K562 (cell line): ENCODE measurements at regions not wholly inside any gene's neighbourhood (a gene's known extent, or its start where the extent isn't known, plus 50 kb on each side); places are given as distances from the start of the nearest gene placed in this dataset.

ENCODE experiments used
- ATAC-seq: fragments of 200-7000 bp; cut with Tn5 transposase; 3 replicates; pipeline ENCODE4 v1.9.1; 2020; ENCODE audit warnings: moderate library complexity
- BruUV-seq: library from RNA; stranded (reverse); fragments of 400-500 nt; replicated peaks from 2 replicates; lab custom pipeline; 2021; lab: Mats Ljungman, UMichigan
- CTCF ChIA-PET: fragments of 300-600 bp; formaldehyde crosslinking; extraction: SDS; loops from one replicate; lab custom pipeline; 2021; ENCODE audit warnings: low intra/inter-chr PET ratio; lab: Yijun Ruan, JAX
- POLR2A ChIA-PET: fragments of 300-600, 350-650 bp; sonication (Branson Sonifier 250); formaldehyde crosslinking; extraction: SDS; loops from one replicate; lab custom pipeline; 2021; ENCODE audit warnings: antibody characterized with exemption, inconsistent platforms; lab: Yijun Ruan, JAX
- DNase-seq, 4 experiments: peaks; one replicate each; pipeline versions ENCODE4 v3.0.0 to v3.0.0-alpha.2; 2011 to 2018; ENCODE audit warnings: low spot score in 3 of 4, mixed read lengths in 3 of 4; ENCODE audit errors: extremely low read depth in 1 of 4
- FAIRE-seq: peaks from 2 replicates; lab custom pipeline; 2011; peaks lifted over from hg19 to GRCh38; lab: Jason Lieb, UNC
- H2AFZ ChIP-seq: 2 replicates; pipeline ENCODE4 v1.6.0; 2011; ENCODE audit warnings: low read depth, low read length, control low read depth, inconsistent platforms
- H3K27ac ChIP-seq: fragments of 200-600 bp; 3 replicates; pipeline ENCODE4 v1.8.0; 2011; ENCODE audit warnings: low read depth, mild to moderate bottlenecking, control low read depth, inconsistent platforms, low read length, moderate library complexity, mixed read lengths; ENCODE audit errors: extremely low read depth
- H3K27me3 ChIP-seq, 2 experiments: fragments of 300-600 bp in 1 of 2; 2 replicates in 1 of 2; 3 replicates in 1 of 2; pipeline versions ENCODE4 v1.6.0 to v1.8.0; 2011; ENCODE audit warnings: inconsistent platforms in 2 of 2, low read length in 2 of 2, mild to moderate bottlenecking in 1 of 2, mixed read lengths in 1 of 2, moderate library complexity in 1 of 2; ENCODE audit not compliant: control insufficient read depth in 2 of 2, insufficient read depth in 2 of 2
- H3K36me3 ChIP-seq: fragments of 300-600 bp; 3 replicates; pipeline ENCODE4 v1.8.0; 2011; ENCODE audit warnings: mild to moderate bottlenecking, low read length, inconsistent platforms; ENCODE audit not compliant: control insufficient read depth, insufficient read depth
- H3K4me1 ChIP-seq, 2 experiments: fragments of 200-600 bp in 1 of 2; replicated peaks in 1 of 2; 2 replicates in 1 of 2; 3 replicates in 1 of 2; pipeline versions ENCODE4 v1.5.1 to v1.8.0; 2011; ENCODE audit warnings: inconsistent platforms in 2 of 2, low read length in 2 of 2, mild to moderate bottlenecking in 1 of 2, mixed read lengths in 1 of 2, moderate library complexity in 1 of 2; ENCODE audit not compliant: control insufficient read depth in 2 of 2, insufficient read depth in 2 of 2
- H3K4me2 ChIP-seq: 2 replicates; pipeline ENCODE4 v1.6.1; 2011; ENCODE audit warnings: low read length, control low read depth, inconsistent platforms, mixed read lengths; ENCODE audit not compliant: insufficient read depth
- H3K4me3 ChIP-seq: fragments of 200-600 bp; sonication (generic), shearing (Covaris generic); 2 replicates; pipeline ENCODE4 v1.5.1; 2016; ENCODE audit warnings: control low read depth, inconsistent platforms
- H3K79me2 ChIP-seq: fragments of 200-600 bp; 3 replicates; pipeline ENCODE4 v1.8.0; 2011; ENCODE audit warnings: low read length, inconsistent platforms; ENCODE audit not compliant: control insufficient read depth, insufficient read depth
- H3K9ac ChIP-seq, 2 experiments: 2 replicates each; pipeline versions ENCODE4 v1.6.0 to v1.6.1; 2011; ENCODE audit warnings: low read depth in 2 of 2, low read length in 2 of 2, control low read depth in 1 of 2, inconsistent platforms in 1 of 2, mild to moderate bottlenecking in 1 of 2, mixed read lengths in 1 of 2; ENCODE audit not compliant: insufficient read depth in 1 of 2
- H3K9me1 ChIP-seq: one replicate; pipeline ENCODE4 v1.6.0; 2011; ENCODE audit warnings: inconsistent platforms, mild to moderate bottlenecking, low read length, moderate library complexity; ENCODE audit not compliant: control insufficient read depth, insufficient read depth
- H3K9me3 ChIP-seq: replicated peaks from 2 replicates; pipeline ENCODE4 v1.5.1; 2011; ENCODE audit warnings: low read depth, low read length, inconsistent platforms; ENCODE audit not compliant: control insufficient read depth, insufficient read depth
- H4K20me1 ChIP-seq: replicated peaks from 2 replicates; pipeline ENCODE4 v1.6.1; 2011; ENCODE audit warnings: low read length, inconsistent platforms, mixed read lengths; ENCODE audit not compliant: control insufficient read depth, insufficient read depth
- CXXC5 ChIP-seq: fragments of 250-450 bp; sonication (Bioruptor Pico); IDR thresholded peaks from 2 replicates; pipeline ENCODE4 v1.8.0; 2022; ENCODE audit warnings: inconsistent platforms, mild to moderate bottlenecking, moderate library complexity
- ELF4 ChIP-seq: fragments of 450-650 bp; formaldehyde crosslinking; IDR thresholded peaks from 2 replicates; pipeline ENCODE4 v1.4.0; 2022; ENCODE audit warnings: missing genetic modification characterization
- FOXA3 ChIP-seq, 2 experiments: fragments of 450-650 bp in 1 of 2; sonication (generic) in 1 of 2; formaldehyde crosslinking; IDR thresholded peaks in 1 of 2; conservative IDR thresholded peaks in 1 of 2; 2 replicates each; pipeline versions ENCODE4 v1.4.0 to v1.8.0; 2020 to 2022; ENCODE audit warnings: mild to moderate bottlenecking in 2 of 2, missing genetic modification reagents in 1 of 2
- HIVEP1 ChIP-seq: fragments of 250-450 bp; sonication (Bioruptor Pico); IDR thresholded peaks from 2 replicates; pipeline ENCODE4 v1.4.0; 2020; ENCODE audit warnings: mild to moderate bottlenecking
- HMG20B ChIP-seq: fragments of 250-450 bp; sonication (Bioruptor Pico); IDR thresholded peaks from 2 replicates; pipeline ENCODE4 v1.5.0; 2021; ENCODE audit warnings: mild to moderate bottlenecking
- MAFF ChIP-seq: IDR thresholded peaks from 2 replicates; pipeline ENCODE4 v1.6.1; 2012; ENCODE audit warnings: low read length, improper control_type of control experiment
- MAFG ChIP-seq: fragments of 450-650 bp; conservative IDR thresholded peaks from 2 replicates; pipeline ENCODE4 v1.6.1; 2016; ENCODE audit warnings: missing genetic modification characterization, missing compliant biosample characterization
- MAFK ChIP-seq: IDR thresholded peaks from 2 replicates; pipeline ENCODE4 v1.6.1; 2011; ENCODE audit warnings: low read length, improper control_type of control experiment
- NFE2 ChIP-seq: IDR thresholded peaks from 2 replicates; pipeline ENCODE4 v1.6.1; 2014; ENCODE audit warnings: antibody characterized with exemption, low read depth
- NFE2L1 ChIP-seq: fragments of 450-650 bp; IDR thresholded peaks from 2 replicates; pipeline ENCODE4 v1.6.1; 2016; ENCODE audit warnings: missing genetic modification characterization, low read depth, mild to moderate bottlenecking, missing compliant biosample characterization, moderate library complexity, borderline replicate concordance
- NR4A1 ChIP-seq, 2 experiments: fragments of 250-450 bp in 1 of 2; fragments of 450-650 bp in 1 of 2; sonication (Bioruptor Pico) in 1 of 2; IDR thresholded peaks; 2 replicates each; pipeline versions ENCODE4 v1.4.0 to v1.6.1; 2016 to 2020; ENCODE audit warnings: mild to moderate bottlenecking in 2 of 2, missing compliant biosample characterization in 1 of 2, missing genetic modification characterization in 1 of 2, moderate library complexity in 1 of 2
- PCBP1 ChIP-seq: fragments of 200-400 bp; formaldehyde crosslinking; IDR thresholded peaks from 2 replicates; pipeline ENCODE4 v1.6.1; 2018; ENCODE audit warnings: mild to moderate bottlenecking, low read depth, low read length; ENCODE audit not compliant: poor library complexity, severe bottlenecking
- TAF15 ChIP-seq: fragments of 200-400 bp; formaldehyde crosslinking; IDR thresholded peaks from 2 replicates; pipeline ENCODE4 v1.6.1; 2017; ENCODE audit warnings: mild to moderate bottlenecking, low read depth, low read length, moderate library complexity
- TCF7L2 ChIP-seq: fragments of 150-350 bp; IDR thresholded peaks from 2 replicates; pipeline ENCODE4 v1.6.1; 2016; ENCODE audit warnings: low read depth, mild to moderate bottlenecking, low read length, moderate library complexity
- TRIM24 ChIP-seq, 2 experiments: fragments of 450-650 bp; IDR thresholded peaks; 2 replicates each; pipeline ENCODE4 v1.6.1; 2016
- ZC3H4 ChIP-seq: sonication (generic); formaldehyde crosslinking; IDR thresholded peaks from 2 replicates; pipeline ENCODE4 v1.9.0; 2021; ENCODE audit warnings: missing genetic modification reagents, borderline replicate concordance
- ZNF316 ChIP-seq: fragments of 450-650 bp; IDR thresholded peaks from 2 replicates; pipeline ENCODE4 v1.6.1; 2016
- ZNF77 ChIP-seq: fragments of 250-450 bp; sonication (Bioruptor Pico); IDR thresholded peaks from 2 replicates; pipeline ENCODE4 v1.5.0; 2020
- WGBS: fragments of 100-300 bp; shearing (Covaris generic); methylation state at CpG from one replicate; pipeline ENCODE4 v1.1.6; 2016; ENCODE audit warnings: low coverage, mixed read lengths; ENCODE audit not compliant: insufficient coverage; ENCODE audit errors: missing lambda C conversion rate; 5-methylcytosine and 5-hydroxymethylcytosine counted together
- in situ Hi-C: fragments of 300-500 bp; cut with MboI; formaldehyde crosslinking; loops from 4 replicates; pipeline ENCODE4 v1.15.0; 2018; ENCODE audit warnings: inconsistent platforms, mixed read lengths
- intact Hi-C: fragments of 100-400 bp; cut with micrococcal nuclease; formaldehyde crosslinking; loops from 2 replicates; pipeline ENCODE4 v1.14.2; 2022

DNA sequence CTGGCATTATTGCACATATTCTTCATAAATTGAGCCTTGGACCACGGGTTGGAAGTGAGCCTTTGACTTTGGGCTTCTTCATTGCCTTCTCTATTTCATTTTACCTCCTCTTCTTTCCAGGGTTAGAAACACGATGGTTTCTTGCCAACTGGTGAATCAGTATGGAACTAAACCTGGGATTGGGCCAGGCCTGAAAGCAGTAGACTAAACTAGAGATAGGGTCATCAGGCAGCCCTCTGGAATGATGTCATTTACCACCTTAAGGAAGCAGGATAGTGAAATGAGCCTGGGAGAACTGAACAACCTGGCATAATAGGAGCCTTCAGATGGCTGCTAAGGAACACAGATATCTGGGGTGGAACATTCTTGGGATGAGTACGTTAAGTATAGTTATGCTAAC lies 67.5 kb upstream of the ATP8A1 start:
- Histone ChIP-seq H3K9me3 (no peaks in the 10 kb centered on the region), H3K27me3 (no peaks in the 10 kb centered on the region), H3K79me2 (no peaks in the 10 kb centered on the region), H3K4me2 (no peak overlapping the region), H4K20me1 (no peaks in the 10 kb centered on the region), H2AFZ (no peak overlapping the region), H3K4me3 (no peak overlapping the region), H3K36me3 (no peaks in the 10 kb centered on the region), H3K9ac (no peak overlapping the region), H3K9me1 (no peaks in the 10 kb centered on the region), H3K27ac (no peak overlapping the region), H3K4me1 (no peaks in the 10 kb centered on the region)
- no TSS peak for BruUV-seq
- POLR2A ChIA-PET, result no interaction called here
- WGBS, result 0% methylated on average over 3 of the region's 3 CpGs
- FAIRE-seq (no peak), ATAC-seq (no peak), DNase-seq (no peak)
- in situ Hi-C loops (no loop called here), intact Hi-C loops (no loop called here)
- TF ChIP-seq NR4A1 (CRISPR knock-in tag; IDR thresholded peaks at IDR 0.05), result no peak
- TF ChIP-seq NR4A1 (tag; IDR thresholded peaks at IDR 0.05), result no peak
- TF ChIP-seq FOXA3 (CRISPR knock-in tag; conservative IDR thresholded peaks at IDR 0.05 in 1 of 2, IDR thresholded peaks at IDR 0.05 in 1 of 2), result no peak
- no peak for TF ChIP-seq ZC3H4 (CRISPR knock-in tag)
- no peak for TF ChIP-seq CXXC5
- CTCF ChIA-PET, result no interaction called here

GRCh38 chr4:42720533-42720932 lies 63.6 kb upstream of the ATP8A1 start:
- intact Hi-C loops (no loop called here), in situ Hi-C loops (no loop called here)
- DNase-seq (no peak), FAIRE-seq (no peak), ATAC-seq (no peak)
- Histone ChIP-seq H4K20me1 (no peaks in the 10 kb centered on the region), H3K9me1 (no peaks in the 10 kb centered on the region), H3K9ac (no peak overlapping the region), H3K79me2 (no peaks in the 10 kb centered on the region), H3K27ac (no peak overlapping the region), H3K9me3 (no peaks in the 10 kb centered on the region), H3K36me3 (no peaks in the 10 kb centered on the region), H3K27me3 (no peaks in the 10 kb centered on the region), H3K4me2 (no peak overlapping the region), H3K4me1 (no peaks in the 10 kb centered on the region), H2AFZ (no peak overlapping the region), H3K4me3 (no peak overlapping the region)
- CTCF ChIA-PET, result no interaction called here
- WGBS, result 0% methylated on average over 1 of the region's 1 CpG
- POLR2A ChIA-PET, result no interaction called here
- no TSS peak for BruUV-seq
- TF ChIP-seq MAFF, result 0 out of 2 replicates have a peak, but pooled peaks have one; percentile 7
- peak; percentile 18; the same call in 1 of the 2 replicates for TF ChIP-seq NFE2L1 (tag)
- TF ChIP-seq NFE2, result peak; percentile 41; the same call in 1 of the 2 replicates
- TF ChIP-seq TCF7L2, result no peak
- TF ChIP-seq TRIM24 (IDR thresholded peaks at IDR 0.05), result peak; percentile 19 to 34; a peak in 2 of 4 replicates
- no peak for TF ChIP-seq HIVEP1 (CRISPR knock-in tag)
- no peak for TF ChIP-seq ZNF77 (CRISPR knock-in tag)
- TF ChIP-seq HMG20B (CRISPR knock-in tag), result no peak
- TF ChIP-seq TAF15, result no peak
- TF ChIP-seq ELF4, result no peak
- TF ChIP-seq MAFG (tag), result peak; percentile 77
- peak; percentile 83 for TF ChIP-seq ZNF316
- no peak for TF ChIP-seq PCBP1
- peak; percentile 34; the same call in 1 of the 2 replicates for TF ChIP-seq MAFK
